GM19452 (cell line): ENCODE measurements at regions not wholly inside any gene's neighbourhood (a gene's known extent, or its start where the extent isn't known, plus 50 kb on each side); places are given as distances from the start of the nearest gene placed in this dataset.
"Not testable (repeated sequence)": the region's sequence is repeated elsewhere in the genome, so short reads cannot be mapped to it uniquely, and the experiment has no call there.

ENCODE experiments used
- ATAC-seq: cut with Tn5 transposase; IDR thresholded peaks from one replicate; pipeline ENCODE4 v1.9.1; 2021; ENCODE audit not compliant: unreplicated experiment

- ATAC-seq: not testable (repeated sequence)
Measured at GRCh38 chr5:177664737-177665136, 64.8 kb downstream of the B4GALT7 start.

- not testable (repeated sequence) for ATAC-seq
Measured at GRCh38 chr5:177665172-177665571, 65.2 kb downstream of the B4GALT7 start.

- ATAC-seq: not testable (repeated sequence)
Measured at GRCh38 chr5:177665960-177666359, 66.0 kb downstream of the B4GALT7 start.

- peak; percentile 27 for ATAC-seq
Measured at GRCh38 chr5:177671035-177671754, 71.3 kb downstream of the B4GALT7 start.

- peak; percentile 61 for ATAC-seq
Measured at GRCh38 chr5:177671755-177672690, 72.1 kb downstream of the B4GALT7 start.
